SU-DHL-6 (cell line): ENCODE measurements at regions not wholly inside any gene's neighbourhood (a gene's known extent, or its start where the extent isn't known, plus 50 kb on each side); places are given as distances from the start of the nearest gene placed in this dataset.

Experiments used
- CTCF ChIP-seq: fragments of 200-600 bp; sonication (generic); IDR thresholded peaks from one replicate; pipeline ENCODE4 v1.5.1; 2017; ENCODE audit warnings: antibody characterized with exemption, mild to moderate bottlenecking, low read length, moderate library complexity; ENCODE audit not compliant: insufficient read depth, poor library complexity, severe bottlenecking
- EZH2phosphoT487 ChIP-seq: fragments of 200-600 bp; sonication (generic), shearing (Covaris generic); conservative IDR thresholded peaks from 2 replicates; pipeline ENCODE4 v1.6.1; 2018; ENCODE audit warnings: mild to moderate bottlenecking, antibody characterized with exemption, low read length, moderate library complexity, mixed read lengths

- TF ChIP-seq CTCF: no peak
- TF ChIP-seq EZH2phosphoT487: no peak
These were observed 1084.7 kb downstream of the BCL11B start for GRCh38 chr14:98187281-98187680.
